Breast epithelium (tissue), 3 donors: ENCODE measurements at regions not wholly inside any gene's neighbourhood (a gene's known extent, or its start where the extent isn't known, plus 50 kb on each side); places are given as distances from the start of the nearest gene placed in this dataset.

Source experiments
- POLR2AphosphoS5 ChIP-seq, 3 donors: sonication (generic); formaldehyde crosslinking; IDR thresholded peaks; one replicate each; pipeline ENCODE4 v1.6.1; 2017; ENCODE audit warnings: antibody characterized with exemption in 3 of 3
- TF ChIP-seq, protein P1 (sequence below), 3 donors: fragments of 450-650 bp; IDR thresholded peaks; one replicate each; pipeline ENCODE4 v1.5.1; 2016 to 2017; ENCODE audit warnings: antibody characterized with exemption in 3 of 3, mild to moderate bottlenecking in 3 of 3, moderate library complexity in 3 of 3

DNA sequence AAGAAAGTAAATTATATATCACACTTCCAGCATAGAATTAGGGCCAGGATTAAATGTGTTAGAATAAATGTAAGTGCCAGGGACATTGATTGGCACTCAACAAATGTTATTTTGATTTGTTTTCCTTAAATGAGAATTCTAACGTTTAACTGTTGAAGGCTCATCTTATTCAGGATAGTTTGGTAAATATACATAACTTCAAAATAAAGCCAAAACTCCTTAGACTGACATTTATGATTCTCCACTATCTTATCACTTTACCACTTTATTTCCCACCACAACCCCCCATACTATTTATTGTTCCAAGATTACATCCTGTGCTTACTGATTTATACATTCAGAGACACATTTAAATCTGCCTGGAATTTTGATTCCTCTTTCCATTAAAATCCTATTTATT lies 769.5 kb upstream of the CDH2 start:
- TF ChIP-seq, protein P1, sequence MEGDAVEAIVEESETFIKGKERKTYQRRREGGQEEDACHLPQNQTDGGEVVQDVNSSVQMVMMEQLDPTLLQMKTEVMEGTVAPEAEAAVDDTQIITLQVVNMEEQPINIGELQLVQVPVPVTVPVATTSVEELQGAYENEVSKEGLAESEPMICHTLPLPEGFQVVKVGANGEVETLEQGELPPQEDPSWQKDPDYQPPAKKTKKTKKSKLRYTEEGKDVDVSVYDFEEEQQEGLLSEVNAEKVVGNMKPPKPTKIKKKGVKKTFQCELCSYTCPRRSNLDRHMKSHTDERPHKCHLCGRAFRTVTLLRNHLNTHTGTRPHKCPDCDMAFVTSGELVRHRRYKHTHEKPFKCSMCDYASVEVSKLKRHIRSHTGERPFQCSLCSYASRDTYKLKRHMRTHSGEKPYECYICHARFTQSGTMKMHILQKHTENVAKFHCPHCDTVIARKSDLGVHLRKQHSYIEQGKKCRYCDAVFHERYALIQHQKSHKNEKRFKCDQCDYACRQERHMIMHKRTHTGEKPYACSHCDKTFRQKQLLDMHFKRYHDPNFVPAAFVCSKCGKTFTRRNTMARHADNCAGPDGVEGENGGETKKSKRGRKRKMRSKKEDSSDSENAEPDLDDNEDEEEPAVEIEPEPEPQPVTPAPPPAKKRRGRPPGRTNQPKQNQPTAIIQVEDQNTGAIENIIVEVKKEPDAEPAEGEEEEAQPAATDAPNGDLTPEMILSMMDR (IDR thresholded peaks at IDR 0.05), result no peak
- no peak for TF ChIP-seq POLR2AphosphoS5 (IDR thresholded peaks at IDR 0.05)
